ENCODE measurements at regions not wholly inside any gene's neighbourhood (a gene's known extent, or its start where the extent isn't known, plus 50 kb on each side); places are given as distances from the start of the nearest gene placed in this dataset.

GRCh38 chr7:52897288-52897687 is 138.1 kb upstream of the POM121L12 start:
- no peaks in the 10 kb centered on the region for H3K36me3 ChIP-seq (ENCODE audit: control insufficient read depth, insufficient read depth, low read length)

GRCh38 chr7:52877240-52877639 is 158.2 kb upstream of the POM121L12 start:
- H3K27ac ChIP-seq (ENCODE audit: low read depth, low read length), result no peak overlapping the region
- H3K9me3 ChIP-seq (ENCODE audit: control insufficient read depth, insufficient read depth, low read length), result no peaks in the 10 kb centered on the region
- no peaks in the 10 kb centered on the region for H3K27me3 ChIP-seq (ENCODE audit: control insufficient read depth, insufficient read depth, low read length)
- H3K4me1 ChIP-seq (ENCODE audit: control insufficient read depth, insufficient read depth, low read length), result no peaks in the 10 kb centered on the region
- H3K36me3 ChIP-seq (ENCODE audit: control insufficient read depth, insufficient read depth, low read length), result no peaks in the 10 kb centered on the region
- no peak overlapping the region for H3K9ac ChIP-seq (ENCODE audit: low read depth, low read length)
- H3K4me3 ChIP-seq (ENCODE audit: low read depth, low read length), result no peak overlapping the region

More at GRCh38 chr7:52897288-52897687, 138.1 kb upstream of the POM121L12 start:
- Histone ChIP-seq H3K4me3 (ENCODE audit: low read depth, low read length) (no peak overlapping the region), H3K27ac (ENCODE audit: low read depth, low read length) (no peak overlapping the region), H3K27me3 (ENCODE audit: control insufficient read depth, insufficient read depth, low read length) (no peaks in the 10 kb centered on the region), H3K9ac (ENCODE audit: low read depth, low read length) (no peak overlapping the region), H3K9me3 (ENCODE audit: control insufficient read depth, insufficient read depth, low read length) (no peaks in the 10 kb centered on the region), H3K4me1 (ENCODE audit: control insufficient read depth, insufficient read depth, low read length) (no peaks in the 10 kb centered on the region)

GRCh38 chr7:52876402-52876801 is 159.0 kb upstream of the POM121L12 start:
- Histone ChIP-seq H3K36me3 (ENCODE audit: control insufficient read depth, insufficient read depth, low read length) (no peaks in the 10 kb centered on the region), H3K9me3 (ENCODE audit: control insufficient read depth, insufficient read depth, low read length) (0 out of 2 replicates have a peak, but pooled peaks cover 3% of the 10 kb centered on the region), H3K4me3 (ENCODE audit: low read depth, low read length) (no peak overlapping the region), H3K4me1 (ENCODE audit: control insufficient read depth, insufficient read depth, low read length) (no peaks in the 10 kb centered on the region), H3K27me3 (ENCODE audit: control insufficient read depth, insufficient read depth, low read length) (no peaks in the 10 kb centered on the region), H3K27ac (ENCODE audit: low read depth, low read length) (no peak overlapping the region), H3K9ac (ENCODE audit: low read depth, low read length) (no peak overlapping the region)

GRCh38 chr7:52863652-52864051 is 171.8 kb upstream of the POM121L12 start:
- no peak overlapping the region for H3K9ac ChIP-seq (ENCODE audit: low read depth, low read length)
- H3K36me3 ChIP-seq (ENCODE audit: control insufficient read depth, insufficient read depth, low read length), result no peaks in the 10 kb centered on the region
- peaks cover 18% of the 10 kb centered on the region for H3K9me3 ChIP-seq (ENCODE audit: control insufficient read depth, insufficient read depth, low read length)

GRCh38 chr7:52862321-52862720 is 173.1 kb upstream of the POM121L12 start:
- Histone ChIP-seq H3K4me1 (ENCODE audit: control insufficient read depth, insufficient read depth, low read length) (no peaks in the 10 kb centered on the region), H3K36me3 (ENCODE audit: control insufficient read depth, insufficient read depth, low read length) (no peaks in the 10 kb centered on the region), H3K4me3 (ENCODE audit: low read depth, low read length) (no peak overlapping the region), H3K27me3 (ENCODE audit: control insufficient read depth, insufficient read depth, low read length) (no peaks in the 10 kb centered on the region), H3K27ac (ENCODE audit: low read depth, low read length) (no peak overlapping the region), H3K9ac (ENCODE audit: low read depth, low read length) (no peak overlapping the region), H3K9me3 (ENCODE audit: control insufficient read depth, insufficient read depth, low read length) (peaks cover 18% of the 10 kb centered on the region)

More at GRCh38 chr7:52863652-52864051, 171.8 kb upstream of the POM121L12 start:
- Histone ChIP-seq H3K4me3 (ENCODE audit: low read depth, low read length) (no peak overlapping the region), H3K27ac (ENCODE audit: low read depth, low read length) (no peak overlapping the region), H3K4me1 (ENCODE audit: control insufficient read depth, insufficient read depth, low read length) (no peaks in the 10 kb centered on the region), H3K27me3 (ENCODE audit: control insufficient read depth, insufficient read depth, low read length) (no peaks in the 10 kb centered on the region)

GRCh38 chr7:52857367-52857766 is 178.1 kb upstream of the POM121L12 start:
- Histone ChIP-seq H3K27ac (ENCODE audit: low read depth, low read length) (no peak overlapping the region), H3K9ac (ENCODE audit: low read depth, low read length) (no peak overlapping the region)

GRCh38 chr7:52854681-52855080 is 180.8 kb upstream of the POM121L12 start:
- H3K4me1 ChIP-seq (ENCODE audit: control insufficient read depth, insufficient read depth, low read length), result no peaks in the 10 kb centered on the region
- no peaks in the 10 kb centered on the region for H3K9me3 ChIP-seq (ENCODE audit: control insufficient read depth, insufficient read depth, low read length)
- no peak overlapping the region for H3K27ac ChIP-seq (ENCODE audit: low read depth, low read length)
- H3K36me3 ChIP-seq (ENCODE audit: control insufficient read depth, insufficient read depth, low read length), result no peaks in the 10 kb centered on the region
- H3K4me3 ChIP-seq (ENCODE audit: low read depth, low read length), result no peak overlapping the region
- H3K9ac ChIP-seq (ENCODE audit: low read depth, low read length), result no peak overlapping the region
- H3K27me3 ChIP-seq (ENCODE audit: control insufficient read depth, insufficient read depth, low read length), result no peaks in the 10 kb centered on the region

More at GRCh38 chr7:52857367-52857766, 178.1 kb upstream of the POM121L12 start:
- H3K4me3 ChIP-seq (ENCODE audit: low read depth, low read length), result no peak overlapping the region
- H3K9me3 ChIP-seq (ENCODE audit: control insufficient read depth, insufficient read depth, low read length), result no peaks in the 10 kb centered on the region
- no peaks in the 10 kb centered on the region for H3K4me1 ChIP-seq (ENCODE audit: control insufficient read depth, insufficient read depth, low read length)
- H3K36me3 ChIP-seq (ENCODE audit: control insufficient read depth, insufficient read depth, low read length), result no peaks in the 10 kb centered on the region
- H3K27me3 ChIP-seq (ENCODE audit: control insufficient read depth, insufficient read depth, low read length), result no peaks in the 10 kb centered on the region

- no peaks in the 10 kb centered on the region for H3K36me3 ChIP-seq (ENCODE audit: control insufficient read depth, insufficient read depth, low read length)
- H3K9ac ChIP-seq (ENCODE audit: low read depth, low read length), result no peak overlapping the region
- H3K27ac ChIP-seq (ENCODE audit: low read depth, low read length), result no peak overlapping the region
- no peaks in the 10 kb centered on the region for H3K4me1 ChIP-seq (ENCODE audit: control insufficient read depth, insufficient read depth, low read length)
- no peaks in the 10 kb centered on the region for H3K27me3 ChIP-seq (ENCODE audit: control insufficient read depth, insufficient read depth, low read length)
- H3K4me3 ChIP-seq (ENCODE audit: low read depth, low read length), result no peak overlapping the region
- H3K9me3 ChIP-seq (ENCODE audit: control insufficient read depth, insufficient read depth, low read length), result no peaks in the 10 kb centered on the region
Measured at GRCh38 chr7:52851547-52851946, 183.9 kb upstream of the POM121L12 start.

- no peak overlapping the region for H3K4me3 ChIP-seq (ENCODE audit: low read depth, low read length)
- H3K9me3 ChIP-seq (ENCODE audit: control insufficient read depth, insufficient read depth, low read length), result no peaks in the 10 kb centered on the region
- no peak overlapping the region for H3K27ac ChIP-seq (ENCODE audit: low read depth, low read length)
- H3K36me3 ChIP-seq (ENCODE audit: control insufficient read depth, insufficient read depth, low read length), result no peaks in the 10 kb centered on the region
- H3K9ac ChIP-seq (ENCODE audit: low read depth, low read length), result no peak overlapping the region
- no peaks in the 10 kb centered on the region for H3K27me3 ChIP-seq (ENCODE audit: control insufficient read depth, insufficient read depth, low read length)
- H3K4me1 ChIP-seq (ENCODE audit: control insufficient read depth, insufficient read depth, low read length), result no peaks in the 10 kb centered on the region
Measured at GRCh38 chr7:52843436-52843835, 192.0 kb upstream of the POM121L12 start.

- Histone ChIP-seq H3K4me1 (ENCODE audit: control insufficient read depth, insufficient read depth, low read length) (no peaks in the 10 kb centered on the region), H3K27me3 (ENCODE audit: control insufficient read depth, insufficient read depth, low read length) (no peaks in the 10 kb centered on the region), H3K36me3 (ENCODE audit: control insufficient read depth, insufficient read depth, low read length) (no peaks in the 10 kb centered on the region), H3K27ac (ENCODE audit: low read depth, low read length) (no peak overlapping the region), H3K9me3 (ENCODE audit: control insufficient read depth, insufficient read depth, low read length) (no peaks in the 10 kb centered on the region), H3K4me3 (ENCODE audit: low read depth, low read length) (no peak overlapping the region), H3K9ac (ENCODE audit: low read depth, low read length) (no peak overlapping the region)
Measured at GRCh38 chr7:52842202-52842900, 193.1 kb upstream of the POM121L12 start.

- Histone ChIP-seq H3K27ac (ENCODE audit: low read depth, low read length) (no peak overlapping the region), H3K27me3 (ENCODE audit: control insufficient read depth, insufficient read depth, low read length) (no peaks in the 10 kb centered on the region), H3K36me3 (ENCODE audit: control insufficient read depth, insufficient read depth, low read length) (no peaks in the 10 kb centered on the region), H3K4me3 (ENCODE audit: low read depth, low read length) (no peak overlapping the region), H3K9me3 (ENCODE audit: control insufficient read depth, insufficient read depth, low read length) (no peaks in the 10 kb centered on the region), H3K9ac (ENCODE audit: low read depth, low read length) (no peak overlapping the region), H3K4me1 (ENCODE audit: control insufficient read depth, insufficient read depth, low read length) (no peaks in the 10 kb centered on the region)
Measured at GRCh38 chr7:52838981-52839411, 196.4 kb upstream of the POM121L12 start.
